ENCODE measurements at regions not wholly inside any gene's neighbourhood (a gene's known extent, or its start where the extent isn't known, plus 50 kb on each side); places are given as distances from the start of the nearest gene placed in this dataset.

- Histone ChIP-seq H3K4me3 (replicated peaks in 1 of 3) (no peak overlapping the region), H3K36me3 (no peaks in the 10 kb centered on the region), H3K27ac (no peak overlapping the region), H3K4me1 (peaks cover 14 to 15% of the 10 kb centered on the region in 2 donors), H3K9me3 (no peaks in the 10 kb centered on the region), H3K27me3 (no peaks in the 10 kb centered on the region)
- DNase-seq: no peak
- intact Hi-C loops (cut with DNase I): no loop called here
- 88 to 93% methylated on average over 10 of the region's 10 CpGs for WGBS, 2 donors
- no peak for TF ChIP-seq CTCF (IDR thresholded peaks at IDR 0.05)
- TF ChIP-seq POLR2A (IDR thresholded peaks at IDR 0.05): no peak
These were observed 98.7 kb upstream of the SGK1 start for GRCh38 chr6:134416418-134417154.

- intact Hi-C loops (cut with DNase I): no loop called here
- 78 to 85% methylated on average over 4 of the region's 4 CpGs for WGBS, 2 donors
- no peak overlapping the region for H3K4me3 ChIP-seq (replicated peaks in 1 of 3)
- peaks cover 23 to 24% of the 10 kb centered on the region in 2 donors for H3K4me1 ChIP-seq
- H3K27ac ChIP-seq: no peak overlapping the region
- TF ChIP-seq CTCF (IDR thresholded peaks at IDR 0.05) (no peak), POLR2A (IDR thresholded peaks at IDR 0.05) (no peak)
- DNase-seq: no peak
- no peaks in the 10 kb centered on the region for H3K27me3 ChIP-seq
- no peaks in the 10 kb centered on the region for H3K9me3 ChIP-seq
- H3K36me3 ChIP-seq: no peaks in the 10 kb centered on the region
These were observed 97.7 kb upstream of the SGK1 start for GRCh38 chr6:134415656-134416055.

- H3K4me1 ChIP-seq: peaks cover 25 to 26% of the 10 kb centered on the region in 2 donors
- H3K9me3 ChIP-seq: no peaks in the 10 kb centered on the region
- no peaks in the 10 kb centered on the region for H3K27me3 ChIP-seq
- no peak overlapping the region for H3K4me3 ChIP-seq (replicated peaks in 1 of 3)
- TF ChIP-seq CTCF (IDR thresholded peaks at IDR 0.05) (no peak), POLR2A (IDR thresholded peaks at IDR 0.05) (no peak)
- H3K36me3 ChIP-seq: no peaks in the 10 kb centered on the region
- DNase-seq: no peak
- intact Hi-C loops (cut with DNase I): no loop called here
- no peak overlapping the region for H3K27ac ChIP-seq
- 58 to 66% methylated on average over 4 of the region's 4 CpGs for WGBS, 2 donors
These were observed 97.3 kb upstream of the SGK1 start for GRCh38 chr6:134415194-134415593.

- Histone ChIP-seq H3K9me3 (no peaks in the 10 kb centered on the region), H3K4me3 (replicated peaks in 1 of 3) (no peak overlapping the region), H3K4me1 (peaks cover 29 to 30% of the 10 kb centered on the region in 2 donors), H3K27ac (no peak overlapping the region), H3K27me3 (no peaks in the 10 kb centered on the region), H3K36me3 (no peaks in the 10 kb centered on the region)
- no peak for DNase-seq
- TF ChIP-seq CTCF (IDR thresholded peaks at IDR 0.05): no peak
- no peak for TF ChIP-seq POLR2A (IDR thresholded peaks at IDR 0.05)
- intact Hi-C loops (cut with DNase I): no loop called here
- WGBS, 2 donors: 76 to 82% methylated on average over 7 of the region's 7 CpGs
These were observed 96.9 kb upstream of the SGK1 start for GRCh38 chr6:134414793-134415192.

- intact Hi-C loops (cut with DNase I): no loop called here
- Histone ChIP-seq H3K4me3 (replicated peaks in 1 of 3) (no peak overlapping the region), H3K9me3 (no peaks in the 10 kb centered on the region), H3K27ac (no peak overlapping the region), H3K36me3 (no peaks in the 10 kb centered on the region), H3K27me3 (no peaks in the 10 kb centered on the region), H3K4me1 (peaks cover 33 to 35% of the 10 kb centered on the region in 2 donors)
- DNase-seq: no peak
- 92% methylated on average over 1 of the region's 1 CpG for WGBS, 2 donors
- TF ChIP-seq POLR2A (IDR thresholded peaks at IDR 0.05): no peak
- no peak for TF ChIP-seq CTCF (IDR thresholded peaks at IDR 0.05)
These were observed 95.3 kb upstream of the SGK1 start for GRCh38 chr6:134413241-134413643.
